ENCODE measurements at regions not wholly inside any gene's neighbourhood (a gene's known extent, or its start where the extent isn't known, plus 50 kb on each side); places are given as distances from the start of the nearest gene placed in this dataset.

GRCh38 chr6:168734523-168734922, 293.5 kb downstream of the SMOC2 start:
- WGBS, 2 donors, result 80 to 91% methylated on average over 5 of the region's 5 CpGs
- Histone ChIP-seq H3K4me1 (no peaks in the 10 kb centered on the region), H3K36me3 (no peaks in the 10 kb centered on the region), H3K27ac (no peak overlapping the region), H3K4me3 (no peak overlapping the region), H3K9me3 (peaks cover 0 to 20% (median 0%) of the 10 kb centered on the region in 4 donors), H3K27me3 (no peaks in the 10 kb centered on the region)
- no peak for TF ChIP-seq EP300 (IDR thresholded peaks at IDR 0.05)
- no peak for TF ChIP-seq POLR2A (IDR thresholded peaks at IDR 0.05)
- DNase-seq (ENCODE audit: low spot score in 2 of 2), result no peak

- no peaks in the 10 kb centered on the region for H3K4me1 ChIP-seq
- H3K27ac ChIP-seq, result no peak overlapping the region
- H3K27me3 ChIP-seq, result no peaks in the 10 kb centered on the region
- peaks cover 0 to 6% (median 0%) of the 10 kb centered on the region in 4 donors for H3K9me3 ChIP-seq
- no peak overlapping the region for H3K4me3 ChIP-seq
- WGBS, 2 donors, result 76 to 89% methylated on average over 8 of the region's 8 CpGs
- DNase-seq (ENCODE audit: low spot score in 2 of 2), result no peak
- TF ChIP-seq CTCF (IDR thresholded peaks at IDR 0.05) (no peak), EP300 (IDR thresholded peaks at IDR 0.05) (no peak), POLR2A (IDR thresholded peaks at IDR 0.05) (no peak)
- H3K36me3 ChIP-seq, result no peaks in the 10 kb centered on the region
Observed at GRCh38 chr6:168732676-168733075, 291.7 kb downstream of the SMOC2 start.

DNA sequence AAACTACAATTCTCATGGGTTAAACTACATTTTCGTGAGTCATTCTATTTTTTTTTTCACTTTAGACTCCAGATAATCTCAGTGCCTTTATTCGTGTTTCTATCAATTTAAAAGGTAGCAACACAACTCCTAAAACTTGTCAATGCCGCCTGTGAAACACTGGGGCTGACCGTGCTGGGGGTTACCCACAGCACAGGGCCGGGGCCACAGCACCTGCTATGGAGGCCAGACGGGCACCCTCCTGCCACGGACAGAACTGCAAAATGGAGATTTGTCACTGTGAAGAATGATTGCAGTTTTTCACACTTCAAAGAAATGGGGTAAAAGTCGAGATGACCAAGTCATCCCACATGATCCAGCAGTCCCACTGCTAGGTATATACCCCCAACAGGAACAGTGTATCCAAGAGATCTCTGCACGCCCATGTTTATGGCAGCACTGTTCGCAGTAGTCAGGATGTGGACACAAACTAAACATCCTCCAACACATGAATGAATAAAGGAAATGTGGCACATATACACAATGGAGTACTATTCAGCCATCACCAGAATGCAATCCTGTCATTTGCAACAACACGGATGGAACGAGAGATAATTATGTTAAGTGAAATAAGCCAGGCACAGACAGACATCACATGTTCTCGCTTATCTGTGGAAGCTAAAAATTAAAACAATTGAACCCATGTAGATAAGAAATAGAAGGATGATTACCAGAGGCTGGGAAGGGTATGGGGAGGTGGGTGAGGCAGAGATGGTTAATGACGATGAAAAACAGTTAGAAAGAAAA, 290.1 kb downstream of the SMOC2 start:
- no peak for DNase-seq (ENCODE audit: low spot score in 2 of 2)
- Histone ChIP-seq H3K27me3 (no peaks in the 10 kb centered on the region), H3K27ac (no peak overlapping the region), H3K4me3 (no peak overlapping the region), H3K4me1 (no peaks in the 10 kb centered on the region), H3K9me3 (no peaks in the 10 kb centered on the region), H3K36me3 (no peaks in the 10 kb centered on the region)
- TF ChIP-seq CTCF (IDR thresholded peaks at IDR 0.05) (no peak), EP300 (IDR thresholded peaks at IDR 0.05) (no peak), POLR2A (IDR thresholded peaks at IDR 0.05) (no peak)
- WGBS, 2 donors, result 83 to 84% methylated on average over 14 of the region's 14 CpGs

- Histone ChIP-seq H3K9me3 (peaks cover 0 to 9% (median 0%) of the 10 kb centered on the region in 4 donors), H3K27me3 (no peaks in the 10 kb centered on the region), H3K4me3 (no peak overlapping the region), H3K27ac (no peak overlapping the region), H3K36me3 (no peaks in the 10 kb centered on the region), H3K4me1 (no peaks in the 10 kb centered on the region)
- WGBS, 2 donors, result 68 to 69% methylated on average over 2 of the region's 2 CpGs
- TF ChIP-seq EP300 (IDR thresholded peaks at IDR 0.05) (no peak), POLR2A (IDR thresholded peaks at IDR 0.05) (no peak), CTCF (IDR thresholded peaks at IDR 0.05) (no peak)
- DNase-seq (ENCODE audit: low spot score in 2 of 2), result no peak
Observed at GRCh38 chr6:168728056-168728455, 287.1 kb downstream of the SMOC2 start.

DNA sequence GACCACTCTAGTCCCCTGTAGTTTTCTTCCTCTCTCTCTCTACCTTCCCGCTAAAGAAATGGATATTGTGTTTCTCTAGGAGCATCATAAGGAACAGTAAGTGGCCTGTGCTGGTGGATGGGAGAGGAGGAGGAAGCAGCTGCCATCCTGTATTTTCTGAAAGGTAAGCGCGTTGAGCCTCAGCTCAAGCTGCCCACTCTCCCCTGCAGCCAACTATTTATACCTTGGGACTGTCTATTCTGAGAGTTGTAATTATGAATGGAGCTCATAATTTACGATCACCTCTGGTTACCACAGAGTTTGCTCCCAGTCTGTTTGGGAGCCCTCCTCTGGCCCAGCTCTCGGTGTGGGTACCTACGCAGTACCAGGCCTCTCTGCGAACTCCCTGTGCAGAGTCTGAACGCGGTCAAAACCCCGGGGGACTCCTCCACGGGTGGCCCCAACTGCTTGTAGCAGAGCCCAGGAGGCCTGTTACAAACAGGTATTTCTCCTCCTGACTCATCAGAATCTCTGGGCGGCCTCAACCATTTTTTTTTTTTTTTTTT, 285.4 kb downstream of the SMOC2 start:
- Histone ChIP-seq H3K4me3 (no peak overlapping the region), H3K27ac (no peak overlapping the region), H3K4me1 (no peaks in the 10 kb centered on the region), H3K36me3 (no peaks in the 10 kb centered on the region), H3K27me3 (no peaks in the 10 kb centered on the region), H3K9me3 (peaks cover 0 to 12% (median 0%) of the 10 kb centered on the region in 4 donors)
- 91 to 94% methylated on average over 12 of the region's 12 CpGs for WGBS, 2 donors
- no peak for DNase-seq (ENCODE audit: low spot score in 2 of 2)
- TF ChIP-seq POLR2A (IDR thresholded peaks at IDR 0.05) (no peak), CTCF (IDR thresholded peaks at IDR 0.05) (no peak), EP300 (IDR thresholded peaks at IDR 0.05) (no peak)

Data from tibial nerve (tissue), 4 donors.